Adrenal gland (tissue), 5 donors: ENCODE measurements at regions not wholly inside any gene's neighbourhood (a gene's known extent, or its start where the extent isn't known, plus 50 kb on each side); places are given as distances from the start of the nearest gene placed in this dataset.

Experiments
- CTCF ChIP-seq, 6 experiments: fragments of 450-650 bp in 4 of 6; fragments of 200-600 bp in 2 of 6; sonication (generic) in 1 of 6; IDR thresholded peaks; 1 replicate in 5 of 6; 2 replicates in 1 of 6; pipeline versions ENCODE4 v1.5.1 to v1.8.0; 2016 to 2021; ENCODE audit warnings: antibody characterized with exemption in 6 of 6, mild to moderate bottlenecking in 2 of 6, moderate library complexity in 1 of 6
- POLR2A ChIP-seq, 2 donors: fragments of 450-650 bp; IDR thresholded peaks; one replicate each; pipeline ENCODE4 v1.6.1; 2017; ENCODE audit warnings: antibody characterized with exemption in 2 of 2, mild to moderate bottlenecking in 2 of 2, moderate library complexity in 1 of 2
- donor health status: DM: no; HTN: no; CAD: no.

- no peak for TF ChIP-seq POLR2A (IDR thresholded peaks at IDR 0.05)
- TF ChIP-seq CTCF (IDR thresholded peaks at IDR 0.05) = no peak
These were observed 259.2 kb downstream of the UTRN start for GRCh38 chr6:144544266-144544830.
